Hepatocyte (in vitro differentiated cells): ENCODE measurements at regions not wholly inside any gene's neighbourhood (a gene's known extent, or its start where the extent isn't known, plus 50 kb on each side); places are given as distances from the start of the nearest gene placed in this dataset.

ENCODE experiments used
- DNase-seq: peaks from one replicate; pipeline ENCODE4 v3.0.0-alpha.2; 2016; ENCODE audit warnings: low spot score
- H2AFZ ChIP-seq: fragments of 200-600 bp; sonication (generic); 2 replicates; pipeline ENCODE4 v1.6.0; 2016; ENCODE audit warnings: antibody characterized with exemption, mild to moderate bottlenecking
- H3K27ac ChIP-seq: fragments of 200-600 bp; sonication (generic); 2 replicates; pipeline ENCODE4 v1.5.1; 2016; ENCODE audit warnings: mild to moderate bottlenecking
- H3K27me3 ChIP-seq: fragments of 200-600 bp; sonication (generic); 2 replicates; pipeline ENCODE4 v1.6.1; 2016
- H3K36me3 ChIP-seq: fragments of 200-600 bp; sonication (generic); replicated peaks from 2 replicates; pipeline ENCODE4 v1.5.1; 2016; ENCODE audit warnings: low read depth; ENCODE audit not compliant: insufficient read depth
- H3K4me1 ChIP-seq: fragments of 200-600 bp; sonication (generic); 2 replicates; pipeline ENCODE4 v1.5.1; 2016; ENCODE audit warnings: mild to moderate bottlenecking, moderate library complexity; ENCODE audit not compliant: insufficient read depth
- H3K4me2 ChIP-seq: fragments of 200-600 bp; sonication (generic); 2 replicates; pipeline ENCODE4 v1.6.0; 2016
- H3K4me3 ChIP-seq: fragments of 200-600 bp; sonication (generic); 2 replicates; pipeline ENCODE4 v1.5.1; 2016; ENCODE audit warnings: mild to moderate bottlenecking
- H3K79me2 ChIP-seq: fragments of 200-600 bp; sonication (generic); 2 replicates; pipeline ENCODE4 v1.6.0; 2017; ENCODE audit warnings: mild to moderate bottlenecking
- H3K9me2 ChIP-seq: fragments of 200-600 bp; sonication (generic); replicated peaks from 2 replicates; pipeline ENCODE4 v1.6.0; 2017; ENCODE audit warnings: mild to moderate bottlenecking; ENCODE audit not compliant: insufficient read depth
- H3K9me3 ChIP-seq: fragments of 200-600 bp; sonication (generic); 2 replicates; pipeline ENCODE4 v1.5.1; 2016; ENCODE audit warnings: low read depth, mild to moderate bottlenecking
- H4K20me1 ChIP-seq: fragments of 200-600 bp; sonication (generic); 2 replicates; pipeline ENCODE4 v1.6.0; 2016; ENCODE audit warnings: mild to moderate bottlenecking; ENCODE audit not compliant: insufficient read depth, poor library complexity, severe bottlenecking
- EZH2 ChIP-seq: fragments of 200-600 bp; sonication (generic); IDR thresholded peaks from 2 replicates; pipeline ENCODE4 v1.6.1; 2016; ENCODE audit warnings: antibody characterized with exemption, mild to moderate bottlenecking, borderline replicate concordance
- EZH2phosphoT487 ChIP-seq: fragments of 200-600 bp; sonication (generic); IDR thresholded peaks from one replicate; pipeline ENCODE4 v1.6.1; 2018; ENCODE audit warnings: antibody characterized with exemption, mild to moderate bottlenecking, low read depth, moderate library complexity; ENCODE audit not compliant: unreplicated experiment, severe bottlenecking
- WGBS: methylation state at CpG from one replicate; pipeline ENCODE4 v1.1.6; 2016; ENCODE audit warnings: low lambda C conversion rate; ENCODE audit errors: missing lambda C conversion rate; 5-methylcytosine and 5-hydroxymethylcytosine counted together
- TF ChIP-seq, protein P1 (sequence below): fragments of 200-600 bp; sonication (generic); IDR thresholded peaks from 2 replicates; pipeline ENCODE4 v1.5.1; 2016; ENCODE audit warnings: antibody characterized with exemption, mild to moderate bottlenecking; ENCODE audit not compliant: poor library complexity

DNA sequence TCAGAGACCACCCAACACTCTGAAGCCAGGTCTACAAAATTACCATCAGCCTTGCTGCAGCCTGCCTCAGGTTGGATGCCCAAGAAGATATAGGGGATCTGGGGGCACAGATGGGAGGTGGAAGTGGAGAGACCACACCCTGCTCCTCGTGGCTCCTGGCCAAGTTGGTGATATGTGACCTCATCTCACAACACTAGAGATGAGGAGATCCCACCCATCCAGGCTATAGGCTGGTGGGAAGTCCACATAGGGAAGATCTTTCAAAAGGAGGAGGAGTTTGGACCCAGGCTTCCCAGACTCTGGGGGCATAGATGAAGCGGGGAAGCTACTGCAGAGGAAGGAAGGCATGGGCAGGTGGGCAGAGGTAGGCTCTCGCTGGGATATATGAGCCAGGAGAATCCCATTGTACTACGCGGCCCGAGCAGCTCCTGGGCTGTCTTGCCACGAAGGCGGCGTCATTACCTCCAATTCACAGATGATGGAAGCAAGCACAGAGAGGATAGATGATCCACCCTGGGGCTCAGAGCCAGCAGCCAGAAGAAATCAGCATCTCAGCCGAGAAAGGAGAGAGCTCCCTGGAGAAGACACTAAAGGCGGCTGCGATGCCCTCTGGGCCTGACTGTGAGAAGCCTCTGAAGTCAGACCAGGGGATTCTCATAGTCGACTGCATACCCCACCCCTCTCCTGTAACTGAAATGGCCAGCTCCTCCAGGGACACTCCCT, 96.0 kb downstream of the RHOB start:
- Histone ChIP-seq H3K4me1 (peaks cover 16% of the 10 kb centered on the region), H3K27me3 (no peaks in the 10 kb centered on the region), H3K9me2 (no peaks in the 10 kb centered on the region), H2AFZ (no peak overlapping the region), H3K9me3 (no peaks in the 10 kb centered on the region), H4K20me1 (no peaks in the 10 kb centered on the region), H3K4me2 (peak overlapping the region; percentile 37), H3K79me2 (no peaks in the 10 kb centered on the region), H3K36me3 (no peaks in the 10 kb centered on the region), H3K27ac (peak overlapping the region; percentile 37), H3K4me3 (no peak overlapping the region)
- peak; percentile 42 for DNase-seq
- WGBS: 71% methylated on average over 13 of the region's 13 CpGs
- no peak for TF ChIP-seq EZH2
- TF ChIP-seq, protein P1, sequence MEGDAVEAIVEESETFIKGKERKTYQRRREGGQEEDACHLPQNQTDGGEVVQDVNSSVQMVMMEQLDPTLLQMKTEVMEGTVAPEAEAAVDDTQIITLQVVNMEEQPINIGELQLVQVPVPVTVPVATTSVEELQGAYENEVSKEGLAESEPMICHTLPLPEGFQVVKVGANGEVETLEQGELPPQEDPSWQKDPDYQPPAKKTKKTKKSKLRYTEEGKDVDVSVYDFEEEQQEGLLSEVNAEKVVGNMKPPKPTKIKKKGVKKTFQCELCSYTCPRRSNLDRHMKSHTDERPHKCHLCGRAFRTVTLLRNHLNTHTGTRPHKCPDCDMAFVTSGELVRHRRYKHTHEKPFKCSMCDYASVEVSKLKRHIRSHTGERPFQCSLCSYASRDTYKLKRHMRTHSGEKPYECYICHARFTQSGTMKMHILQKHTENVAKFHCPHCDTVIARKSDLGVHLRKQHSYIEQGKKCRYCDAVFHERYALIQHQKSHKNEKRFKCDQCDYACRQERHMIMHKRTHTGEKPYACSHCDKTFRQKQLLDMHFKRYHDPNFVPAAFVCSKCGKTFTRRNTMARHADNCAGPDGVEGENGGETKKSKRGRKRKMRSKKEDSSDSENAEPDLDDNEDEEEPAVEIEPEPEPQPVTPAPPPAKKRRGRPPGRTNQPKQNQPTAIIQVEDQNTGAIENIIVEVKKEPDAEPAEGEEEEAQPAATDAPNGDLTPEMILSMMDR: no peak
- TF ChIP-seq EZH2phosphoT487: no peak

DNA sequence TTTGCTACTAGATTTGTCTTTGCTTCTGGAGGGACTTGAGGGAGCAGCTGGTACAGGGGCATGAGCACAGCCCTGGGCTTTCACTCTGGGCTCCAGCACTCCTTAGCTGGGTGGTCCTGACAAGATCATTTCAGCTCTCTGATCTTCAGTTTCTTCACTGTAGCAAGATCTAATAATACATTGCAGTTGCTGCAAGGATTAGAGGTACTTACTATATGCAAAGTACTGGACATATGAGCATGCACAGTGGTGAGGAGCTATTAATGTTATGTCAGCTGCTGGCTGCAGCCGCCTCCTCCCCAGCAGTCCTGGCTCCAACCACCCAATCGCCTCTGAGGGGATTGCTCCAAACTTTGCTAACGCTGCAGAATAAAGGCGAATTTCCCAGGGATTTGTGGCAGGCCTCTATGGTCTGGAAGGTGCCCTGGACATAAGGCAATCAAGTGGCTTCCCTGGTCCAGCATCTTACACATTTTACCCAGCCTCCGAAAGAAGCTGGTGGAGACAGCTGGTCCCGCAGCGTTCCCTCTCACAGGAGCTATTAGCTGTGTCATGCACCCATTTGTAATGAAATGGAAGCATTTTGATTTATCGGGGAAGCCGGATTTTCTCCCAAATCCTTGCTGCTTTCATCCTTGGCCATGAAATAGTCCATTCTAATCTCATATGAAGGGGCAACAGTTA, 96.7 kb downstream of the RHOB start:
- H3K27me3 ChIP-seq: no peaks in the 10 kb centered on the region
- H3K4me2 ChIP-seq: peak overlapping the region; percentile 37
- H3K79me2 ChIP-seq: no peaks in the 10 kb centered on the region
- H3K4me1 ChIP-seq: peaks cover 15% of the 10 kb centered on the region
- no peak for TF ChIP-seq EZH2phosphoT487
- TF ChIP-seq, protein P1: no peak
- no peak for TF ChIP-seq EZH2
- 41% methylated on average over 9 of the region's 9 CpGs for WGBS
- no peaks in the 10 kb centered on the region for H3K9me3 ChIP-seq
- no peak overlapping the region for H3K4me3 ChIP-seq
- no peaks in the 10 kb centered on the region for H3K36me3 ChIP-seq
- H2AFZ ChIP-seq: no peak overlapping the region
- no peaks in the 10 kb centered on the region for H4K20me1 ChIP-seq
- no peaks in the 10 kb centered on the region for H3K9me2 ChIP-seq
- DNase-seq: no peak
- H3K27ac ChIP-seq: peak overlapping the region; percentile 37

DNA sequence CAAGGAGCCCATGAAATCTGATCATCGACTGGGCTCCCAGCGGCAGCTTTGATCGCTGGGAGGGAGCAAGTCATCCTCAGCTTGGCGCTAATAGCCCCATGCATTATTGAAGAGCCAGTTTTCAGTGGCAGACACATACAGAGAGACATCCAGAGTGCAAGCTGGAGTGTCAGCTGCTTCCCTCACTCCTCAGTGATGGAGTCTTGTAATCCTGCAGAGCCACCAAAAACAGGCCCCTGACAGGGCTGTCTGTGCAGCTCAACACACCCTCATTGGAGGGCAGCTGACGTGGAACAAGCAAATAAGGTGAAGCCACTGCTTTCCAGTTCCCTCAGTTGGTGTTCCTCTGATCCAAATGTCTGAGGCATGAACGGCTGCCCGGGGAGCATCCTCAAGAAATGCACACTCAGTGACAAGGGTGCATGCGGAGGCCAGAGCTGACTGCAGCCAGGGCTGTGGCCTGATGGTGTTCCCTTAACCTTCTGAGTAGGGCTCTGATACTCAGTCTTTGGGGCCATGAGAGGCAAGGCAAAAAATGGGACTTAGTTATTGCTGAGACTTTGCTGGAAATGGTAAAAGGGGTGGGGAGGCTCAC, 97.4 kb downstream of the RHOB start:
- H3K27me3 ChIP-seq: no peaks in the 10 kb centered on the region
- peaks cover 8% of the 10 kb centered on the region for H3K4me1 ChIP-seq
- H3K9me3 ChIP-seq: no peaks in the 10 kb centered on the region
- TF ChIP-seq, protein P1: no peak
- TF ChIP-seq EZH2: no peak
- TF ChIP-seq EZH2phosphoT487: no peak
- DNase-seq: no peak
- H3K79me2 ChIP-seq: no peaks in the 10 kb centered on the region
- no peak overlapping the region for H3K4me2 ChIP-seq
- H3K36me3 ChIP-seq: no peaks in the 10 kb centered on the region
- H4K20me1 ChIP-seq: no peaks in the 10 kb centered on the region
- no peak overlapping the region for H2AFZ ChIP-seq
- H3K9me2 ChIP-seq: no peaks in the 10 kb centered on the region
- WGBS: 60% methylated on average over 8 of the region's 8 CpGs
- no peak overlapping the region for H3K27ac ChIP-seq
- H3K4me3 ChIP-seq: no peak overlapping the region
